SK-N-SH (cell line): ENCODE measurements at regions not wholly inside any gene's neighbourhood (a gene's known extent, or its start where the extent isn't known, plus 50 kb on each side); places are given as distances from the start of the nearest gene placed in this dataset.

Experiments
- CTCF ChIA-PET: fragments of 300-600, 350-600 bp; formaldehyde crosslinking; extraction: SDS; loops from one replicate; lab custom pipeline; 2021; lab: Yijun Ruan, JAX
- POLR2A ChIA-PET: fragments of 350-600 bp; sonication (Branson Sonifier 250); formaldehyde crosslinking; extraction: SDS; loops from one replicate; lab custom pipeline; 2020; ENCODE audit warnings: antibody characterized with exemption, inconsistent platforms; lab: Yijun Ruan, JAX
- DNase-seq: peaks from one replicate; pipeline ENCODE4 v3.0.0; 2012
- H2AFZ ChIP-seq: fragments of 200-600 bp; sonication (generic); 2 replicates; pipeline ENCODE4 v1.8.1; 2016; ENCODE audit warnings: antibody characterized with exemption, mild to moderate bottlenecking, low read depth
- H3F3A ChIP-seq: fragments of 200-600 bp; sonication (generic); replicated peaks from 2 replicates; pipeline ENCODE3; 2016; ENCODE audit warnings: antibody characterized with exemption, mild to moderate bottlenecking; ENCODE audit not compliant: insufficient read depth
- H3K27ac ChIP-seq, 2 experiments: fragments of 200-500 bp in 1 of 2; fragments of 200-600 bp in 1 of 2; sonication (Bioruptor generic) in 1 of 2; sonication (generic), shearing (Covaris generic) in 1 of 2; 2 replicates each; pipeline versions ENCODE4 v1.5.1 to v1.6.1; 2014 to 2016; ENCODE audit warnings: low read depth in 2 of 2, inconsistent platforms in 1 of 2, low read length in 1 of 2, mild to moderate bottlenecking in 1 of 2, mixed read lengths in 1 of 2
- H3K27me3 ChIP-seq: fragments of 200-600 bp; sonication (generic), shearing (Covaris generic); 2 replicates; pipeline ENCODE4 v1.6.1; 2016; ENCODE audit warnings: mixed run types; ENCODE audit not compliant: insufficient read depth
- H3K36me3 ChIP-seq, 2 experiments: fragments of 200-500 bp in 1 of 2; fragments of 200-600 bp in 1 of 2; sonication (Bioruptor generic) in 1 of 2; sonication (generic) in 1 of 2; replicated peaks in 1 of 2; 2 replicates each; pipeline versions ENCODE3 to v1.5.1; 2014 to 2016; ENCODE audit warnings: low read length in 1 of 2, mild to moderate bottlenecking in 1 of 2; ENCODE audit not compliant: insufficient read depth in 2 of 2, control insufficient read depth in 1 of 2
- H3K4me1 ChIP-seq, 2 experiments: fragments of 200-500 bp in 1 of 2; fragments of 200-600 bp in 1 of 2; sonication (Bioruptor generic) in 1 of 2; sonication (generic), shearing (Covaris generic) in 1 of 2; 2 replicates each; pipeline versions ENCODE4 v1.5.1 to v1.6.1; 2014 to 2016; ENCODE audit warnings: low read depth in 1 of 2, low read length in 1 of 2, mixed run types in 1 of 2; ENCODE audit not compliant: insufficient read depth in 2 of 2, control insufficient read depth in 1 of 2
- H3K4me2 ChIP-seq: fragments of 200-600 bp; sonication (generic), shearing (Covaris generic); 2 replicates; pipeline ENCODE4 v1.6.1; 2017; ENCODE audit warnings: mixed run types
- H3K4me3 ChIP-seq, 2 experiments: fragments of 200-500 bp in 1 of 2; fragments of 200-600 bp in 1 of 2; sonication (Bioruptor generic) in 1 of 2; sonication (generic), shearing (Covaris generic) in 1 of 2; 2 replicates each; pipeline versions ENCODE4 v1.5.1 to v1.8.1; 2014 to 2016; ENCODE audit warnings: low read depth in 2 of 2, inconsistent platforms in 1 of 2, low read length in 1 of 2, mild to moderate bottlenecking in 1 of 2, mixed read lengths in 1 of 2, moderate library complexity in 1 of 2
- H3K79me2 ChIP-seq: fragments of 200-600 bp; sonication (generic); 2 replicates; pipeline ENCODE4 v1.8.1; 2017; ENCODE audit warnings: mild to moderate bottlenecking; ENCODE audit not compliant: insufficient read depth
- H3K9ac ChIP-seq: fragments of 200-600 bp; sonication (generic); 2 replicates; pipeline ENCODE4 v1.6.1; 2017; ENCODE audit warnings: mixed run types
- H3K9me2 ChIP-seq: fragments of 200-600 bp; sonication (generic); 2 replicates; pipeline ENCODE4 v1.6.1; 2017; ENCODE audit warnings: mixed run types
- H3K9me3 ChIP-seq: fragments of 200-600 bp; sonication (generic); 2 replicates; pipeline ENCODE4 v1.6.1; 2017; ENCODE audit warnings: mixed run types, mild to moderate bottlenecking, moderate library complexity
- H4K20me1 ChIP-seq: fragments of 200-600 bp; sonication (generic); 2 replicates; pipeline ENCODE4 v1.6.1; 2017; ENCODE audit warnings: mild to moderate bottlenecking, mixed run types; ENCODE audit not compliant: insufficient read depth
- EP300 ChIP-seq, 2 experiments: IDR thresholded peaks; 2 replicates each; pipeline versions ENCODE4 v1.4.0 to v1.6.1; 2012; ENCODE audit warnings: borderline replicate concordance in 1 of 2, low read depth in 1 of 2, low read length in 1 of 2
- EZH2phosphoT487 ChIP-seq: fragments of 200-600 bp; sonication (generic); IDR thresholded peaks from 2 replicates; pipeline ENCODE4 v1.6.1; 2017; ENCODE audit warnings: low read depth, mixed run types, mild to moderate bottlenecking, antibody characterized with exemption, moderate library complexity, borderline replicate concordance
- FOSL2 ChIP-seq: IDR thresholded peaks from 2 replicates; pipeline ENCODE4 v1.4.0; 2012; ENCODE audit warnings: low read depth, mild to moderate bottlenecking, moderate library complexity, borderline replicate concordance
- FOXM1 ChIP-seq: IDR thresholded peaks from 2 replicates; pipeline ENCODE4 v1.4.0; 2012; ENCODE audit warnings: low read depth, mild to moderate bottlenecking
- GATA2 ChIP-seq: sonication (generic); formaldehyde crosslinking; IDR thresholded peaks from 2 replicates; pipeline ENCODE4 v1.5.0; 2020; ENCODE audit warnings: mild to moderate bottlenecking, missing genetic modification reagents
- IRF3 ChIP-seq: fragments of 150-350 bp; IDR thresholded peaks from 2 replicates; pipeline ENCODE4 v1.6.1; 2016; ENCODE audit warnings: mild to moderate bottlenecking, low read depth, low read length
- JUND ChIP-seq: IDR thresholded peaks from 2 replicates; pipeline ENCODE4 v1.4.0; 2012
- MAX ChIP-seq: IDR thresholded peaks from 2 replicates; pipeline ENCODE4 v1.4.0; 2012; ENCODE audit warnings: low read depth
- MEF2A ChIP-seq: IDR thresholded peaks from 2 replicates; pipeline ENCODE4 v1.4.0; 2012; ENCODE audit warnings: low read depth, borderline replicate concordance
- MXI1 ChIP-seq: IDR thresholded peaks from 2 replicates; pipeline ENCODE4 v1.6.1; 2012; ENCODE audit warnings: mild to moderate bottlenecking, low read depth, low read length, improper control_type of control experiment
- NFIC ChIP-seq: IDR thresholded peaks from 2 replicates; pipeline ENCODE4 v1.4.0; 2012; ENCODE audit warnings: borderline replicate concordance
- PBX3 ChIP-seq: IDR thresholded peaks from 2 replicates; pipeline ENCODE4; 2012
- RCOR1 ChIP-seq: fragments of 150-350 bp; IDR thresholded peaks from 2 replicates; pipeline ENCODE4 v1.6.1; 2017; ENCODE audit warnings: antibody characterized with exemption, low read length
- RFX5 ChIP-seq: IDR thresholded peaks from 2 replicates; pipeline ENCODE4 v1.6.1; 2012; ENCODE audit warnings: mild to moderate bottlenecking, improper control_type of control experiment, low read length
- TAF1 ChIP-seq: IDR thresholded peaks from 2 replicates; pipeline ENCODE4 v1.6.1; 2012; ENCODE audit warnings: low read depth, mild to moderate bottlenecking, low read length, moderate library complexity, borderline replicate concordance
- TCF12 ChIP-seq: IDR thresholded peaks from 2 replicates; pipeline ENCODE4 v1.4.0; 2012
- TEAD4 ChIP-seq: IDR thresholded peaks from 2 replicates; pipeline ENCODE4 v1.4.0; 2012; ENCODE audit warnings: mild to moderate bottlenecking, borderline replicate concordance; ENCODE audit not compliant: insufficient read depth
- USF2 ChIP-seq: fragments of 150-350 bp; IDR thresholded peaks from 2 replicates; pipeline ENCODE4 v1.6.1; 2017; ENCODE audit warnings: antibody characterized with exemption, low read length, low read depth, borderline replicate concordance
- YY1 ChIP-seq: IDR thresholded peaks from 2 replicates; pipeline ENCODE4 v1.4.0; 2012; ENCODE audit warnings: low read depth, mild to moderate bottlenecking
- WGBS: methylation state at CpG from one replicate; pipeline ENCODE4 v1.1.6; 2017; ENCODE audit warnings: low lambda C conversion rate; 5-methylcytosine and 5-hydroxymethylcytosine counted together

GRCh38 chr13:39910833-39911232 lies 255.4 kb downstream of the COG6 start:
- POLR2A ChIA-PET: no interaction called here
- no peak overlapping the region for H3K4me3 ChIP-seq
- H3K4me1 ChIP-seq: peaks cover 0 to 9% of the 10 kb centered on the region in 2 experiments; a peak in 3 of 4 replicates
- no peaks in the 10 kb centered on the region for H3K9me2 ChIP-seq
- no peak overlapping the region; a peak in 1 of 4 replicates for H3K27ac ChIP-seq
- no peaks in the 10 kb centered on the region for H3K27me3 ChIP-seq
- CTCF ChIA-PET: no interaction called here
- no peaks in the 10 kb centered on the region for H4K20me1 ChIP-seq
- H3K9ac ChIP-seq: no peak overlapping the region
- TF ChIP-seq MAX: no peak
- TF ChIP-seq RFX5: no peak
- TF ChIP-seq TEAD4: 0 out of 2 replicates have a peak, but pooled peaks have one; percentile 17
- TF ChIP-seq NFIC: peak; percentile 87
- TF ChIP-seq YY1: no peak
- TF ChIP-seq MXI1: no peak
- no peak for TF ChIP-seq TAF1
- peak; percentile 84 for TF ChIP-seq TCF12
- peak; percentile 68 for TF ChIP-seq PBX3
- TF ChIP-seq FOSL2: no peak
- TF ChIP-seq RCOR1: no peak
- TF ChIP-seq EP300 (IDR thresholded peaks at IDR 0.05; ENCODE audit: borderline replicate concordance in 1 of 2, low read depth in 1 of 2, low read length in 1 of 2): peak; percentile 58 to 80
- TF ChIP-seq JUND: peak; percentile 49; the same call in 1 of the 2 replicates
- TF ChIP-seq FOXM1: 0 out of 2 replicates have a peak, but pooled peaks have one; percentile 29
- no peak for TF ChIP-seq GATA2
- TF ChIP-seq MEF2A: no peak
- TF ChIP-seq IRF3: no peak
- H3F3A ChIP-seq: no peaks in the 10 kb centered on the region
- DNase-seq: no peak
- no peak overlapping the region; the same call in 1 of the 2 replicates for H3K4me2 ChIP-seq
- no peaks in the 10 kb centered on the region for H3K9me3 ChIP-seq
- no peaks in the 10 kb centered on the region for H3K79me2 ChIP-seq
- H3K36me3 ChIP-seq: no peaks in the 10 kb centered on the region
- no peak overlapping the region for H2AFZ ChIP-seq

GRCh38 chr13:39913339-39913738 lies 257.9 kb downstream of the COG6 start:
- WGBS: 81% methylated on average over 4 of the region's 4 CpGs
- Histone ChIP-seq H2AFZ (no peak overlapping the region), H3K4me3 (no peak overlapping the region), H3K36me3 (no peaks in the 10 kb centered on the region), H3K27me3 (no peaks in the 10 kb centered on the region), H4K20me1 (no peaks in the 10 kb centered on the region), H3K9me3 (no peaks in the 10 kb centered on the region), H3F3A (no peaks in the 10 kb centered on the region), H3K4me1 (peaks cover 0 to 9% of the 10 kb centered on the region in 2 experiments; a peak in 3 of 4 replicates), H3K79me2 (no peaks in the 10 kb centered on the region), H3K27ac (no peak overlapping the region), H3K4me2 (no peak overlapping the region), H3K9me2 (no peaks in the 10 kb centered on the region), H3K9ac (no peak overlapping the region)
- CTCF ChIA-PET: interaction anchor here (1.3 kb wide), 1 partner anchor 15 kb away, joined by 5 read pairs; no protein-coding TSS in a partner anchor
- POLR2A ChIA-PET: no interaction called here
- DNase-seq: no peak
- no peak for TF ChIP-seq EZH2phosphoT487
- no peak for TF ChIP-seq USF2
